ENCODE measurements at regions not wholly inside any gene's neighbourhood (a gene's known extent, or its start where the extent isn't known, plus 50 kb on each side); places are given as distances from the start of the nearest gene placed in this dataset.

DNA sequence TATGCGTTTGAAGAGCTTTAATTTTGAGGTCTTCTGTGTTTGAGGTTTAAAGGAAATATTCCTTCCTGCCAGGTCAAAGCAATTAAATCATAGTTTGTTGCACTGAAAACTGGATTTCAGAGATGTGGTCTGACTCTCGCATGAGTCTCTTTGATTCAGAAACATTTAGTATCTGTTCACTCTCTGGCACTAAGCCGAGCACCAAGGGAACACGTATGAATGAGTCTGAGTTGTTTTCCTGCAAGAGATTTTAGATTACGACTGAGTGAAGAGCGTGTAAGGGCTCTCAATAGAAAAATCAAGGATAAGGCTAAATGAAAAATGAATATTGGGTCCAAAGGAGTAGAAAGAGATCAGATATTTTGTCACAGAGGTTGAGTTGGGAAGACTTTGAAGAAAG lies 875.4 kb upstream of the PRKX start:
- no peaks in the 10 kb centered on the region for H3K36me3 Mint-ChIP-seq (ENCODE audit: low read depth, unreplicated experiment)
- Histone ChIP-seq H3K79me2 (ENCODE audit: insufficient read depth, low read length) (no peaks in the 10 kb centered on the region), H3K4me1 (ENCODE audit: insufficient read depth, low read length) (no peaks in the 10 kb centered on the region), H3K27ac (ENCODE audit: low read depth, low read length) (no peak overlapping the region), H3K9ac (ENCODE audit: low read length) (no peak overlapping the region), H2AFZ (ENCODE audit: low read depth, low read length) (no peak overlapping the region), H4K20me1 (ENCODE audit: insufficient read depth, low read length) (no peaks in the 10 kb centered on the region), H3K27me3 (ENCODE audit: insufficient read depth, low read length) (no peaks in the 10 kb centered on the region), H3K9me3 (ENCODE audit: insufficient read depth, low read depth, low read length) (no peaks in the 10 kb centered on the region), H3K4me3 (ENCODE audit: insufficient read depth, low read depth, low read length) (no peak overlapping the region), H3K36me3 (ENCODE audit: insufficient read depth, low read length) (no peaks in the 10 kb centered on the region), H3K4me2 (ENCODE audit: low read length) (no peak overlapping the region)
- DNase-seq (ENCODE audit: low read depth) (no peak), FAIRE-seq (peak; percentile 59)
- H3K27me3 Mint-ChIP-seq (ENCODE audit: low read depth, unreplicated experiment) = peaks cover 5% of the 10 kb centered on the region
- TF ChIP-seq EZH2 (IDR thresholded peaks at IDR 0.05; ENCODE audit: insufficient read depth, low read length) = no peak
- TF ChIP-seq, protein P1, sequence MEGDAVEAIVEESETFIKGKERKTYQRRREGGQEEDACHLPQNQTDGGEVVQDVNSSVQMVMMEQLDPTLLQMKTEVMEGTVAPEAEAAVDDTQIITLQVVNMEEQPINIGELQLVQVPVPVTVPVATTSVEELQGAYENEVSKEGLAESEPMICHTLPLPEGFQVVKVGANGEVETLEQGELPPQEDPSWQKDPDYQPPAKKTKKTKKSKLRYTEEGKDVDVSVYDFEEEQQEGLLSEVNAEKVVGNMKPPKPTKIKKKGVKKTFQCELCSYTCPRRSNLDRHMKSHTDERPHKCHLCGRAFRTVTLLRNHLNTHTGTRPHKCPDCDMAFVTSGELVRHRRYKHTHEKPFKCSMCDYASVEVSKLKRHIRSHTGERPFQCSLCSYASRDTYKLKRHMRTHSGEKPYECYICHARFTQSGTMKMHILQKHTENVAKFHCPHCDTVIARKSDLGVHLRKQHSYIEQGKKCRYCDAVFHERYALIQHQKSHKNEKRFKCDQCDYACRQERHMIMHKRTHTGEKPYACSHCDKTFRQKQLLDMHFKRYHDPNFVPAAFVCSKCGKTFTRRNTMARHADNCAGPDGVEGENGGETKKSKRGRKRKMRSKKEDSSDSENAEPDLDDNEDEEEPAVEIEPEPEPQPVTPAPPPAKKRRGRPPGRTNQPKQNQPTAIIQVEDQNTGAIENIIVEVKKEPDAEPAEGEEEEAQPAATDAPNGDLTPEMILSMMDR (IDR thresholded peaks at IDR 0.05; ENCODE audit: insufficient read depth, low read depth, low read length) = no peak
- no peaks in the 10 kb centered on the region for H3K4me1 Mint-ChIP-seq (ENCODE audit: low read depth, unreplicated experiment)
- no peak overlapping the region for H3K4me3 Mint-ChIP-seq (ENCODE audit: unreplicated experiment)
- H3K27ac Mint-ChIP-seq (ENCODE audit: unreplicated experiment) = no peak overlapping the region
- H3K9me3 Mint-ChIP-seq (ENCODE audit: unreplicated experiment) = no peaks in the 10 kb centered on the region

DNA sequence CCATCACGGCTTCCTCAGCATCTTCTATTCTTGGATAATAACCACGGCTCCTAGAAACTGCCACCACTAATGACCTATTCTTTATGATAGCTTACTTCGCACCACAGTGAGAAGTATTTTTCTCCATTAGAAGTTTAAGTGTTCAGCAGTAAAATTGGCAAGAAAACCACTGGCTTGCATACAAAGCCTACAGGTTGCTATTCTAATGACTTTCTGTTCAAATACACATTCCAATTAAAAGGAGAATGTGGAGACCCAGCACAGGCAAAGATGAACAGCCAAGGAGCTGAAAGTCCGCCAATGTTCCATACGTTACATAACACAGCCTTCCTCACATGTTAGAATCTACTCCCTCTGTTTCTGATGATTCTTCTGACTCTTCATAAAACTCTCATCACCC lies 875.0 kb upstream of the PRKX start:
- H3K4me2 ChIP-seq (ENCODE audit: low read length) = no peak overlapping the region
- FAIRE-seq (peak; percentile 86), DNase-seq (ENCODE audit: low read depth) (no peak)
- no peak overlapping the region for H3K4me3 Mint-ChIP-seq (ENCODE audit: unreplicated experiment)
- no peak overlapping the region for H3K9ac ChIP-seq (ENCODE audit: low read length)
- no peaks in the 10 kb centered on the region for H3K36me3 Mint-ChIP-seq (ENCODE audit: low read depth, unreplicated experiment)
- no peaks in the 10 kb centered on the region for H3K9me3 Mint-ChIP-seq (ENCODE audit: unreplicated experiment)
- H3K4me1 ChIP-seq (ENCODE audit: insufficient read depth, low read length) = no peaks in the 10 kb centered on the region
- no peak overlapping the region for H3K27ac ChIP-seq (ENCODE audit: low read depth, low read length)
- H4K20me1 ChIP-seq (ENCODE audit: insufficient read depth, low read length) = no peaks in the 10 kb centered on the region
- H3K79me2 ChIP-seq (ENCODE audit: insufficient read depth, low read length) = no peaks in the 10 kb centered on the region
- no peaks in the 10 kb centered on the region for H3K27me3 ChIP-seq (ENCODE audit: insufficient read depth, low read length)
- H3K27ac Mint-ChIP-seq (ENCODE audit: unreplicated experiment) = no peak overlapping the region
- TF ChIP-seq EZH2 (IDR thresholded peaks at IDR 0.05; ENCODE audit: insufficient read depth, low read length) = no peak
- TF ChIP-seq, protein P1 (IDR thresholded peaks at IDR 0.05; ENCODE audit: insufficient read depth, low read depth, low read length) = no peak
- H3K27me3 Mint-ChIP-seq (ENCODE audit: low read depth, unreplicated experiment) = peaks cover 5% of the 10 kb centered on the region
- no peaks in the 10 kb centered on the region for H3K9me3 ChIP-seq (ENCODE audit: insufficient read depth, low read depth, low read length)
- no peaks in the 10 kb centered on the region for H3K4me1 Mint-ChIP-seq (ENCODE audit: low read depth, unreplicated experiment)
- H2AFZ ChIP-seq (ENCODE audit: low read depth, low read length) = no peak overlapping the region
- no peaks in the 10 kb centered on the region for H3K36me3 ChIP-seq (ENCODE audit: insufficient read depth, low read length)
- no peak overlapping the region for H3K4me3 ChIP-seq (ENCODE audit: insufficient read depth, low read depth, low read length)

DNA sequence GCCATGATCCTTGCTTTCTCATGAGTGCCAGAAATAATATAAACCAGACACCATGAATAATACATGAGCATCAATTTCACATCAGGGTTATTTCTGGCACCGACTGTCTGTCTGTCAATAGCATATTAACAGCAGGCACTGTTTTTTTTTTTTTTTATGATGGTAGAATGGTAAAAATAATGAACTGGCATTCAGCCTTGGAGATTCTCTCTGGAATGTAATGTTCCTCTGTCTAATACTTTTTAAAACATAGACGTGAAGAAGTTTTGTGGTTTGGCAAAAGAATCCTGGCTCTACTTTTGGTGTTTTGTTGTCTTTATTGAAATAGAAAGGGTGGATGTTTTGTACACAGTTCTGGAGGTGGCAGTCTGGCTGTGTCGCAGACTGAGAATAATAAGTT lies 874.6 kb upstream of the PRKX start:
- TF ChIP-seq, protein P1 (IDR thresholded peaks at IDR 0.05; ENCODE audit: insufficient read depth, low read depth, low read length) = no peak
- no peak for TF ChIP-seq EZH2 (IDR thresholded peaks at IDR 0.05; ENCODE audit: insufficient read depth, low read length)
- no peaks in the 10 kb centered on the region for H3K9me3 Mint-ChIP-seq (ENCODE audit: unreplicated experiment)

More for the DNA sequence above, 874.6 kb upstream of the PRKX start:
- no peak overlapping the region for H3K4me2 ChIP-seq (ENCODE audit: low read length)
- no peak overlapping the region for H3K4me3 Mint-ChIP-seq (ENCODE audit: unreplicated experiment)
- no peak overlapping the region for H3K27ac ChIP-seq (ENCODE audit: low read depth, low read length)
- no peaks in the 10 kb centered on the region for H4K20me1 ChIP-seq (ENCODE audit: insufficient read depth, low read length)
- no peak overlapping the region for H3K27ac Mint-ChIP-seq (ENCODE audit: unreplicated experiment)
- H3K4me1 ChIP-seq (ENCODE audit: insufficient read depth, low read length) = no peaks in the 10 kb centered on the region
- no peak overlapping the region for H3K4me3 ChIP-seq (ENCODE audit: insufficient read depth, low read depth, low read length)
- H3K9ac ChIP-seq (ENCODE audit: low read length) = no peak overlapping the region
- FAIRE-seq = no peak
- H3K4me1 Mint-ChIP-seq (ENCODE audit: low read depth, unreplicated experiment) = no peaks in the 10 kb centered on the region
- peaks cover 5% of the 10 kb centered on the region for H3K27me3 Mint-ChIP-seq (ENCODE audit: low read depth, unreplicated experiment)
- no peak overlapping the region for H2AFZ ChIP-seq (ENCODE audit: low read depth, low read length)
- no peaks in the 10 kb centered on the region for H3K79me2 ChIP-seq (ENCODE audit: insufficient read depth, low read length)
- no peaks in the 10 kb centered on the region for H3K36me3 Mint-ChIP-seq (ENCODE audit: low read depth, unreplicated experiment)
- no peaks in the 10 kb centered on the region for H3K27me3 ChIP-seq (ENCODE audit: insufficient read depth, low read length)
- no peaks in the 10 kb centered on the region for H3K36me3 ChIP-seq (ENCODE audit: insufficient read depth, low read length)
- no peaks in the 10 kb centered on the region for H3K9me3 ChIP-seq (ENCODE audit: insufficient read depth, low read depth, low read length)
- DNase-seq (ENCODE audit: low read depth) = no peak

Data from astrocyte (in vitro differentiated cells and primary cell).